GM23338 (cell line): ENCODE measurements at regions not wholly inside any gene's neighbourhood (a gene's known extent, or its start where the extent isn't known, plus 50 kb on each side); places are given as distances from the start of the nearest gene placed in this dataset.

Source experiments
- ATAC-seq: fragments of 200-7000 bp; cut with Tn5 transposase; 3 replicates; pipeline ENCODE4 v1.9.1; 2020
- DNase-seq: peaks from one replicate; pipeline ENCODE4 v3.0.0-alpha.2; 2015; ENCODE audit warnings: low spot score
- H2AFZ ChIP-seq: fragments of 200-600 bp; sonication (generic); 2 replicates; pipeline ENCODE4 v1.8.0; 2016; ENCODE audit warnings: antibody characterized with exemption, mild to moderate bottlenecking, moderate library complexity
- H3F3A ChIP-seq: fragments of 200-600 bp; sonication (generic); replicated peaks from 2 replicates; pipeline ENCODE4 v1.8.0; 2017; ENCODE audit warnings: antibody characterized with exemption, mixed run types, low read depth
- H3K27ac ChIP-seq: fragments of 200-600 bp; sonication (generic); 2 replicates; pipeline ENCODE4 v1.6.1; 2016; ENCODE audit warnings: low read depth
- H3K27me3 ChIP-seq: fragments of 200-600 bp; sonication (generic); 2 replicates; pipeline ENCODE4 v1.8.0; 2016; ENCODE audit warnings: mild to moderate bottlenecking, mixed run types, moderate library complexity; ENCODE audit not compliant: insufficient read depth
- H3K36me3 ChIP-seq: fragments of 200-600 bp; sonication (generic); 2 replicates; pipeline ENCODE4 v1.8.0; 2016; ENCODE audit warnings: mild to moderate bottlenecking; ENCODE audit not compliant: insufficient read depth
- H3K4me1 ChIP-seq: fragments of 200-600 bp; sonication (generic); 2 replicates; pipeline ENCODE4 v1.8.0; 2016; ENCODE audit warnings: mild to moderate bottlenecking, moderate library complexity; ENCODE audit not compliant: insufficient read depth
- H3K4me2 ChIP-seq: fragments of 200-600 bp; sonication (generic); 2 replicates; pipeline ENCODE4 v1.7.1; 2017; ENCODE audit warnings: mixed run types
- H3K4me3 ChIP-seq: fragments of 200-600 bp; sonication (generic); 2 replicates; pipeline ENCODE4 v1.6.1; 2016; ENCODE audit warnings: mixed run types
- H3K79me2 ChIP-seq: fragments of 200-600 bp; sonication (generic); replicated peaks from 2 replicates; pipeline ENCODE4 v1.8.0; 2017; ENCODE audit warnings: mild to moderate bottlenecking; ENCODE audit not compliant: insufficient read depth
- H3K9me2 ChIP-seq: fragments of 200-600 bp; sonication (generic); 2 replicates; pipeline ENCODE4 v1.8.0; 2017; ENCODE audit not compliant: insufficient read depth
- H4K20me1 ChIP-seq: fragments of 200-600 bp; sonication (generic); replicated peaks from 2 replicates; pipeline ENCODE4 v1.8.0; 2017; ENCODE audit warnings: mild to moderate bottlenecking; ENCODE audit not compliant: insufficient read depth
- H3K27ac Mint-ChIP-seq: 2 replicates; pipeline ENCODE4 v1.8.0; 2020; ENCODE audit warnings: inconsistent platforms, mild to moderate bottlenecking, moderate library complexity, mixed read lengths
- H3K27me3 Mint-ChIP-seq: 3 replicates; pipeline ENCODE4 v1.8.0; 2022; ENCODE audit warnings: low read depth, mild to moderate bottlenecking, moderate library complexity, mixed read lengths, inconsistent platforms; ENCODE audit not compliant: insufficient read depth, poor library complexity
- H3K36me3 Mint-ChIP-seq: 3 replicates; pipeline ENCODE4 v1.8.0; 2021; ENCODE audit warnings: low read depth, mild to moderate bottlenecking, inconsistent platforms, moderate library complexity, mixed read lengths
- H3K4me1 Mint-ChIP-seq: 3 replicates; pipeline ENCODE4 v1.8.0; 2020; ENCODE audit warnings: mild to moderate bottlenecking, inconsistent platforms, mixed read lengths
- H3K4me3 Mint-ChIP-seq: 3 replicates; pipeline ENCODE4 v1.8.0; 2021; ENCODE audit warnings: moderate library complexity, mild to moderate bottlenecking, inconsistent platforms, mixed read lengths
- H3K9me3 Mint-ChIP-seq: 3 replicates; pipeline ENCODE4 v1.8.0; 2020; ENCODE audit warnings: moderate library complexity, mild to moderate bottlenecking, inconsistent platforms, mixed read lengths
- CREB1 ChIP-seq: fragments of 250-450 bp; sonication (Bioruptor Pico); IDR thresholded peaks from 2 replicates; pipeline ENCODE4 v1.5.0; 2020; ENCODE audit warnings: low read depth, mild to moderate bottlenecking, moderate library complexity
- CTCF ChIP-seq, 2 experiments: fragments of 200-600 bp in 1 of 2; sonication (generic) in 1 of 2; conservative IDR thresholded peaks; 2 replicates each; pipeline versions ENCODE4 v1.5.1 to v1.6.1; 2016 to 2017; ENCODE audit warnings: antibody characterized with exemption in 2 of 2, low read depth in 2 of 2, mild to moderate bottlenecking in 2 of 2, moderate library complexity in 1 of 2
- ETS1 ChIP-seq: IDR thresholded peaks from 2 replicates; pipeline ENCODE4 v1.6.1; 2016; ENCODE audit warnings: antibody characterized with exemption
- EZH2 ChIP-seq: fragments of 200-600 bp; sonication (generic); IDR thresholded peaks from one replicate; pipeline ENCODE4 v1.8.0; 2017; ENCODE audit warnings: antibody characterized with exemption, mild to moderate bottlenecking, low read depth; ENCODE audit not compliant: unreplicated experiment
- EZH2phosphoT487 ChIP-seq: fragments of 200-600 bp; sonication (generic); IDR thresholded peaks from one replicate; pipeline ENCODE4 v1.8.1; 2018; ENCODE audit warnings: antibody characterized with exemption; ENCODE audit not compliant: unreplicated experiment
- JUNB ChIP-seq: IDR thresholded peaks from one replicate; pipeline ENCODE4 v1.6.1; 2016; ENCODE audit warnings: antibody characterized with exemption; ENCODE audit not compliant: unreplicated experiment
- NANOG ChIP-seq: IDR thresholded peaks from 2 replicates; pipeline ENCODE4 v1.6.1; 2016; ENCODE audit warnings: antibody characterized with exemption, borderline replicate concordance
- POLR2AphosphoS5 ChIP-seq: IDR thresholded peaks from 2 replicates; pipeline ENCODE4 v1.6.1; 2016; ENCODE audit warnings: antibody characterized with exemption, low read depth
- REST ChIP-seq: IDR thresholded peaks from one replicate; pipeline ENCODE4 v1.6.1; 2018; ENCODE audit warnings: antibody characterized with exemption; ENCODE audit not compliant: unreplicated experiment
- STAT1 ChIP-seq: IDR thresholded peaks from one replicate; pipeline ENCODE4 v1.6.1; 2016; ENCODE audit warnings: antibody characterized with exemption; ENCODE audit not compliant: unreplicated experiment
- ZNF114 ChIP-seq: fragments of 250-450 bp; sonication (Bioruptor Pico); IDR thresholded peaks from 2 replicates; pipeline ENCODE4 v1.5.0; 2020; ENCODE audit warnings: mild to moderate bottlenecking, moderate library complexity
- ZNF331 ChIP-seq: fragments of 250-450 bp; sonication (Bioruptor Pico); IDR thresholded peaks from 2 replicates; pipeline ENCODE4 v1.5.0; 2020; ENCODE audit warnings: low read depth, mild to moderate bottlenecking, moderate library complexity
- ZNF462 ChIP-seq: fragments of 250-450 bp; sonication (Bioruptor Pico); IDR thresholded peaks from 2 replicates; pipeline ENCODE4 v1.5.0; 2020; ENCODE audit warnings: mild to moderate bottlenecking, moderate library complexity

GRCh38 chr1:234737967-234738314, 128.0 kb upstream of the IRF2BP2 start:
- peak; percentile 78 for ATAC-seq
- Histone ChIP-seq H3K9me2 (no peaks in the 10 kb centered on the region), H3K36me3 (no peaks in the 10 kb centered on the region), H3K4me1 (peaks cover under 1% of the 10 kb centered on the region; the same call in 1 of the 2 replicates), H4K20me1 (no peaks in the 10 kb centered on the region), H3K79me2 (no peaks in the 10 kb centered on the region), H2AFZ (peak overlapping the region; percentile 32; the same call in 1 of the 2 replicates), H3K4me2 (no peak overlapping the region), H3K4me3 (no peak overlapping the region), H3F3A (no peaks in the 10 kb centered on the region), H3K27me3 (no peaks in the 10 kb centered on the region), H3K27ac (no peak overlapping the region)
- Mint-ChIP-seq H3K9me3 (no peaks in the 10 kb centered on the region), H3K27me3 (peaks cover 18% of the 10 kb centered on the region), H3K4me1 (peaks cover 29% of the 10 kb centered on the region), H3K27ac (peak overlapping the region; percentile 22; the same call in 1 of the 2 replicates), H3K4me3 (no peak overlapping the region), H3K36me3 (no peaks in the 10 kb centered on the region)
- peak; percentile 57 for DNase-seq
- TF ChIP-seq ZNF331 (CRISPR knock-in tag) (no peak), EZH2phosphoT487 (no peak), REST (no peak), ZNF114 (no peak), ZNF462 (no peak), EZH2 (no peak), STAT1 (no peak), ETS1 (no peak), CREB1 (CRISPR knock-in tag) (no peak), CTCF (conservative IDR thresholded peaks at IDR 0.05; ENCODE audit: low read depth in 2 of 2) (no peak), NANOG (no peak), JUNB (no peak), POLR2AphosphoS5 (no peak)
